ENCODE measurements at regions not wholly inside any gene's neighbourhood (a gene's known extent, or its start where the extent isn't known, plus 50 kb on each side); places are given as distances from the start of the nearest gene placed in this dataset.

GRCh38 chr13:72341904-72342303 is 385.5 kb downstream of the MZT1 start:
- Histone ChIP-seq H3K4me1 (ENCODE audit: insufficient read depth, low read length) (no peaks in the 10 kb centered on the region), H3K27me3 (ENCODE audit: control insufficient read depth in 1 of 2, insufficient read depth in 2 of 2, low read length in 2 of 2) (no peaks in the 10 kb centered on the region), H3K36me3 (ENCODE audit: insufficient read depth, low read length) (no peaks in the 10 kb centered on the region), H3K27ac (ENCODE audit: low read depth in 1 of 2, low read length in 2 of 2) (no peak overlapping the region), H3K9me3 (ENCODE audit: control insufficient read depth in 1 of 2, insufficient read depth in 1 of 2, low read length in 2 of 2) (peaks cover 0 to 8% of the 10 kb centered on the region in 2 experiments), H3K4me3 (ENCODE audit: low read length) (no peak overlapping the region)
- ChIA-PET CTCF (no interaction called here), POLR2A (no interaction called here)
- H3K27ac Mint-ChIP-seq, result no peak overlapping the region
- no peaks in the 10 kb centered on the region for H3K36me3 Mint-ChIP-seq (ENCODE audit: low read depth)
- H3K9me3 Mint-ChIP-seq, result peaks cover 4% of the 10 kb centered on the region
- DNase-seq (no peak), ATAC-seq (ENCODE audit: poor library complexity) (no peak)
- no peaks in the 10 kb centered on the region for H3K4me1 Mint-ChIP-seq (ENCODE audit: low read depth)
- no peak overlapping the region for H3K4me3 Mint-ChIP-seq
- H3K27me3 Mint-ChIP-seq, result no peaks in the 10 kb centered on the region
- intact Hi-C loops (cut with DNase I, micrococcal nuclease), result no loop called here
- no peak for TF ChIP-seq CTCF (IDR thresholded peaks at IDR 0.05)

- Mint-ChIP-seq H3K4me1 (ENCODE audit: low read depth) (no peaks in the 10 kb centered on the region), H3K36me3 (ENCODE audit: low read depth) (no peaks in the 10 kb centered on the region), H3K9me3 (peaks cover 6% of the 10 kb centered on the region), H3K27ac (no peak overlapping the region), H3K27me3 (no peaks in the 10 kb centered on the region), H3K4me3 (no peak overlapping the region)
- no peak for ATAC-seq (ENCODE audit: poor library complexity)
- no peak for DNase-seq
- POLR2A ChIA-PET, result no interaction called here
- H3K36me3 ChIP-seq (ENCODE audit: insufficient read depth, low read length), result no peaks in the 10 kb centered on the region
- H3K9me3 ChIP-seq (ENCODE audit: control insufficient read depth in 1 of 2, insufficient read depth in 1 of 2, low read length in 2 of 2), result no peaks in the 10 kb centered on the region
- CTCF ChIA-PET, result no interaction called here
- H3K27me3 ChIP-seq (ENCODE audit: control insufficient read depth in 1 of 2, insufficient read depth in 2 of 2, low read length in 2 of 2), result no peaks in the 10 kb centered on the region
- no peak overlapping the region for H3K4me3 ChIP-seq (ENCODE audit: low read length)
- no peaks in the 10 kb centered on the region for H3K4me1 ChIP-seq (ENCODE audit: insufficient read depth, low read length)
- no peak overlapping the region for H3K27ac ChIP-seq (ENCODE audit: low read depth in 1 of 2, low read length in 2 of 2)
- TF ChIP-seq CTCF (IDR thresholded peaks at IDR 0.05), result no peak
- intact Hi-C loops (cut with DNase I, micrococcal nuclease), result no loop called here
Measured at GRCh38 chr13:72317346-72318109, 409.9 kb downstream of the MZT1 start.

- Histone ChIP-seq H3K36me3 (ENCODE audit: insufficient read depth, low read length) (no peaks in the 10 kb centered on the region), H3K4me1 (ENCODE audit: insufficient read depth, low read length) (no peaks in the 10 kb centered on the region), H3K27me3 (ENCODE audit: control insufficient read depth in 1 of 2, insufficient read depth in 2 of 2, low read length in 2 of 2) (no peaks in the 10 kb centered on the region), H3K9me3 (ENCODE audit: control insufficient read depth in 1 of 2, insufficient read depth in 1 of 2, low read length in 2 of 2) (no peaks in the 10 kb centered on the region), H3K27ac (ENCODE audit: low read depth in 1 of 2, low read length in 2 of 2) (no peak overlapping the region), H3K4me3 (ENCODE audit: low read length) (no peak overlapping the region)
- no peak overlapping the region for H3K4me3 Mint-ChIP-seq
- ChIA-PET CTCF (no interaction called here), POLR2A (no interaction called here)
- H3K36me3 Mint-ChIP-seq (ENCODE audit: low read depth), result no peaks in the 10 kb centered on the region
- H3K4me1 Mint-ChIP-seq (ENCODE audit: low read depth), result no peaks in the 10 kb centered on the region
- H3K27ac Mint-ChIP-seq, result no peak overlapping the region
- ATAC-seq (ENCODE audit: poor library complexity) (no peak), DNase-seq (no peak)
- intact Hi-C loops (cut with DNase I, micrococcal nuclease), result no loop called here
- H3K9me3 Mint-ChIP-seq, result peaks cover 6% of the 10 kb centered on the region
- no peaks in the 10 kb centered on the region for H3K27me3 Mint-ChIP-seq
- no peak for TF ChIP-seq CTCF (IDR thresholded peaks at IDR 0.05)
Measured at GRCh38 chr13:72316716-72317115, 410.7 kb downstream of the MZT1 start.
